GM18505 (cell line): ENCODE measurements at regions not wholly inside any gene's neighbourhood (a gene's known extent, or its start where the extent isn't known, plus 50 kb on each side); places are given as distances from the start of the nearest gene placed in this dataset.
"Not testable (repeated sequence)": the region's sequence is repeated elsewhere in the genome, so short reads cannot be mapped to it uniquely, and the experiment has no call there.

Experiments used
- ATAC-seq: cut with Tn5 transposase; IDR thresholded peaks from one replicate; pipeline ENCODE4 v1.9.1; 2021; ENCODE audit not compliant: unreplicated experiment
- POLR2A ChIP-seq: IDR thresholded peaks from 4 replicates; pipeline ENCODE4 v1.6.1; 2011; ENCODE audit warnings: borderline replicate concordance; ENCODE audit not compliant: insufficient read depth, insufficient read length; ENCODE audit errors: extremely low read depth

DNA sequence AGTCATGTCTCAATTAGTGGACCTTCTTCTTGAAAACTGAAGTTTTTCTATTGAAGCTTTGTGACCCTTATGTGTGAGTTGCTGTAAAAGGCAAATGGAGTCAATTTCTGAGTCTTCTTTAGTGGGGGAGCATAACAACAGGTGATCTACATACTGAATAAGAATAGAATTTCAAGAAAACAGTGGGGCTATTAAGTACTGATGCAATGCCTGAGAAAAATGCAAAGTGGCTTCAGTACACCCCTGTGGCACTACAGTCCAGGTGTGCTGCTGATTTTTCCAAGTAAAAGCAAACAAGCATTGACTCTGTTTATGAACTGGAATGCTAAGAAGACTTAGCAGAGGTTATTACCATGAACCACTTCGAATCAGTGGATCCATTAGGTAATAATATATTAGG lies 328.0 kb upstream of the PABPC4L start:
- ATAC-seq = no peak
- no peak for TF ChIP-seq POLR2A

GRCh38 chr4:134518574-134519217 lies 317.1 kb upstream of the PABPC4L start:
- TF ChIP-seq POLR2A = no peak
- ATAC-seq = no peak

GRCh38 chr4:134510544-134510943 lies 309.0 kb upstream of the PABPC4L start:
- no peak for TF ChIP-seq POLR2A
- ATAC-seq = no peak

GRCh38 chr4:134505511-134505910 lies 303.9 kb upstream of the PABPC4L start:
- ATAC-seq = no peak
- no peak for TF ChIP-seq POLR2A

DNA sequence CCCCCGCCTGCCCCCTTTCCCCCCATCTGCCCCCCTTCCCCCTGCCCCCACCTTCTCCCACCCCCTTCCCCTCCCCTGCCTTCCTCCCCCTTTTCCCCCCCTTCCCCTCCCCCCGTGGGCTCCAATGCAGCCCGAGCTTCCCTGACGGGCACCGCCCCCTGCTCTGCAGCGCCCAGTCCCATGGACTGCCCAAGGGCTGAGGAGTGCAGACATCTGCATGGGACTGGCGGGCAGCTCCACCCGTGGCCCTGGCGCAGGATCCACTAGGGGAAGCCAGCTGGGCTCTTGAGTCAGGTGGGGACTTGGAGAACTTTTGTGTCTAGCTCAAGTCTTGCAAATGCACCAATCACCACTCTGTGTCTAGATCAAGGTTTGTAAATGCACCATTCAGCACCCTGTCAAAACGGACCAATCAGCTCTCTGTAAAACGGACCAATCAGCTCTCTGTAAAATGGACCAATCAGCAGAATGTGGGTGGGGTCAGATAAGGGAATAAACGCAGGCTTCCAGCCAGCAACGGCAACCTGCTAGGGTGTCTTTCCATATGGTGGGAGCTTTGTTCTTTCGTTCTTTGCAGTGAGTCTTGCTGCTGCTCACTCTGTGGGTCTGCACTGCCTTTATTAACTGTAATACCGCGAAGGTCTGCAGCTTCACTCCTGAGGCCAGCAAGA lies 300.5 kb upstream of the PABPC4L start:
- no peak for TF ChIP-seq POLR2A
- ATAC-seq = no peak

- not testable (repeated sequence) for ATAC-seq
Measured at GRCh38 chr4:134501488-134501887, 299.9 kb upstream of the PABPC4L start.

DNA sequence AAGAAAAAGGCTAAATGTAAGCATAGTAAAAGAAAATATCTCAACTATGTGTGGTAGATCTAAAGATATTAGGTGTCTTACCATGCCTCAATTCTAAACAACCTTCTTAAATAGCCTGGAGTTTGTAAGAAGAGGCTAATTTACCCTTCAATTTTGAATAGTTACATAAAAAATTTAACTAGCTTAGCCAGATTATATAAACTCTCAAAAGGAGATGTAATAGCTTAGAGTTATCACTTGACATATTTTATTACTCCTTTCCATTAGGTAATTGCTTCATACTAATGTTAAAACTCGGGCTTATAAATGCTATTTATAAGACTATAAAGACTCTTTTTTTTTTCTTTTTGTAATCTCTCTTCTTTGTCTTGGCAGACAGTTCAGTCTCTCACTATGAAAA lies 297.5 kb upstream of the PABPC4L start:
- ATAC-seq = no peak
- TF ChIP-seq POLR2A = no peak

- no peak for TF ChIP-seq POLR2A
- ATAC-seq = no peak
Measured at GRCh38 chr4:134490863-134491262, 289.3 kb upstream of the PABPC4L start.

DNA sequence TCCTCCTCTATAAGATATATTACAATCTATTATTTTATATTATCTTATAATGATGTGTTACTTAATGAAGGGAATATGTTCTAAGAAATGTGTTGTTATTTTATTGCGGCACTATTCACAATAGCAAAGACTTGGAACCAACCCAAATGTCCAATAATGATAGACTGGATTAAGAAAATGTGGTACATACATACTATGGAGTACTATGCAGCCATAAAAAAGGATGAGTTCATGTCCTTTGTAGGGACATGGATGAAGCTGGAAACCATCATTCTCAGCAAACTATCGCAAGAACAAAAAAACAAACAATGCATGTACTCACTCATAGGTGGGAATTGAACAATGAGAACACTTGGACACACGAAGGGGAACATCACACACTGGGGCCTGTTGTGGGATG lies 281.9 kb upstream of the PABPC4L start:
- ATAC-seq = not testable (repeated sequence)

- no peak for TF ChIP-seq POLR2A
Measured at GRCh38 chr4:134471569-134471968, 270.0 kb upstream of the PABPC4L start.

DNA sequence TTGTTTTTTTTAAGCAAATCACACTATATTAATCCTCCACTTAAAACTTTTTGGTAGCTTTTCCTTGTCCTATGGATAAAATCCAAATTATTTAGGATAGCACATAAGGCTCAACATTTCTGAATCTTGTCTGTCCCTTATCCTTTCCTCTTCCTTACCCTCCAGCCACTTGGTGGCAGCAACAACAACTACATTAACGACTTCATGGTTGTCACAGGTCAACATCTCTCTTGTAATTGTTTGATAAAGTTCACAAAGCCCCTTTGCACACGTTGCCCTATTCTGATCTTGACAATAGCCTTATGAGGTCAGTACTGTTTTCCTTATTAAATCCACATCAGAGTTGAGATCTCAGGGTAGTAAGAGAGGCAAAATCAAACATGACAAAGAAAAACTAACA lies 269.0 kb upstream of the PABPC4L start:
- no peak for TF ChIP-seq POLR2A
- ATAC-seq = no peak

More at GRCh38 chr4:134471569-134471968, 270.0 kb upstream of the PABPC4L start:
- ATAC-seq = no peak

DNA sequence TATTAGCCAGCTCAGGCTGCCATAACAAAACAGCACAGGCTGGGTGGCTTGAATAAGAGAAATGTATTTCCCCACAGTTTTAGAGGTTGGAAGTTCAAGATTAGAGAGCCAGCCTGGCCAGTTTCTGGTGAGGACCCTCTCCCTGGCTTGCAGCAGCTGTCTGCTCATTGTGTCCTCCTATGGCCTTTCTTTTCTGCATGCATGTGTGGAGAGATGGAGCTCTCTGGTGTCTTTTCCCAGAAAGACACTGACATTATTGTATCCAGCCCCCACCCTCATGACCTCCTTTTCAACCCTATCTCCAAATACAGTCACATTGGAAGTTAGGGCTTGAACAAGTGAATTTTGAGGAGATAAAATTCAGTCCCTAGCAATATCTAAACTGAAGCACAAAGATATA lies 263.8 kb upstream of the PABPC4L start:
- no peak for ATAC-seq
- no peak for TF ChIP-seq POLR2A

DNA sequence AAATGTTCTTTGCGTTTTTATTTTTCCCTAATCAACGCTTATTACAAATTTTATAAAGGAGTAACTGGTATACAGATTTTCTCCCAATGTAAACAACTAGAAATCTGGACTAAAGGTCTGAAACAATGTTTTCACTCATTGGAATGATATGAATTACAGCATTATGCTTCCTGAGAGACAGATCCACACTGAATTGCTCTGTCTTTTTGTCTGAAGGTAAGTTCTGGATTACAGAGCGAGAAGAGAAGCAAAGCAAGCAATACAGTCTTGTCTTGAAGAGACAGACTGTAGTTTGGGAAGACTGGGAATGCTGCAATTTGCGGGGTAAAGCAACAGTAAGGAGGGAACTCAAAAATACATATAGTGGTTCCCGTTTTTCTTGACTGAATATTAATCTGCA lies 262.2 kb upstream of the PABPC4L start:
- ATAC-seq = no peak

DNA sequence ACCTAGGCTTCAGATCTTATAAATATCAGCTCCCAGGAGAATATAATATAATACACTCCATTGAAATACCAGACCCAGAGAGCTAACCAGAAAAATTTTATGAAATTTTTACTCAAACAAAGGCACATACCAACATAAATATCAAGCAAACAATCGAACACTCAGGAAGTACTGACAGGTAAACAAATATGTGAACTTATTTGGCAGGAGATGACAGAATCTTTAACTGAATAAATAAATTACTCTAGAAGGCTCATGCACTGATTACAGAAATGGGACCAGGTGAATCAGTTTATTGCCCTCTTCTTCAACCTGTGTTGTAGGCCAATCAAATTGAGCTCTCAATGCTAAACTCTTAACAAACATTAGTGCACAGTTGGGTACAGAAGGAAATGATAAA lies 225.2 kb upstream of the PABPC4L start:
- TF ChIP-seq POLR2A = no peak
- no peak for ATAC-seq

More for the DNA sequence above, 262.2 kb upstream of the PABPC4L start:
- TF ChIP-seq POLR2A = no peak

- TF ChIP-seq POLR2A = no peak
- ATAC-seq = no peak
Measured at GRCh38 chr4:134425756-134426155, 224.2 kb upstream of the PABPC4L start.

- TF ChIP-seq POLR2A = no peak
- ATAC-seq = no peak
Measured at GRCh38 chr4:134422776-134423175, 221.2 kb upstream of the PABPC4L start.

DNA sequence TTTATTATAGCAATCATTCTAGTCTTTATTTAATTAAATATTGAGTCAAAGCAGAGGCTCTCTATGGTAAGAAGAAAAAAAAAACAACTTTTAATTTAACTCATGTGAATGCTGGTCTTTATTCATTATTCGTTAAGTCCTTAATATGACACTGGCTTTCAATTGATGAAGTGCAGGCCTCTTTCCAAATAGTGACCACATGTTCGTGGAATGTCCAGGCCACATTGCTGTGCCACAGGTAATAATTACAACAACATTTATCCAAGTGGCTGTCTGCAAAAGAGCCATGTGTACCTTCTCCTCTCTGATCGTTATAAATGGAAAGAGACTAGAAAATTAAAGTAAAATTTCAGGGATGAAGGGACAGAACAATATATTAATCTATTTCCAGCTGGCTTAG lies 220.1 kb upstream of the PABPC4L start:
- ATAC-seq = no peak
- TF ChIP-seq POLR2A = no peak
